Stimulated activated CD4-positive, alpha-beta T cell treated with anti-CD3 and anti-CD28 coated beads, TNF-alpha, amount 100 ng/mL, for 24 hours (primary cell): ENCODE measurements at regions not wholly inside any gene's neighbourhood (a gene's known extent, or its start where the extent isn't known, plus 50 kb on each side); places are given as distances from the start of the nearest gene placed in this dataset.
"Not testable (repeated sequence)": the region's sequence is repeated elsewhere in the genome, so short reads cannot be mapped to it uniquely, and the experiment has no call there.

Experiments used
- DNase-seq, 3 experiments: peaks; one replicate each; pipeline ENCODE4 v3.0.0-alpha.2; 2020; ENCODE audit warnings: low read depth in 3 of 3

DNA sequence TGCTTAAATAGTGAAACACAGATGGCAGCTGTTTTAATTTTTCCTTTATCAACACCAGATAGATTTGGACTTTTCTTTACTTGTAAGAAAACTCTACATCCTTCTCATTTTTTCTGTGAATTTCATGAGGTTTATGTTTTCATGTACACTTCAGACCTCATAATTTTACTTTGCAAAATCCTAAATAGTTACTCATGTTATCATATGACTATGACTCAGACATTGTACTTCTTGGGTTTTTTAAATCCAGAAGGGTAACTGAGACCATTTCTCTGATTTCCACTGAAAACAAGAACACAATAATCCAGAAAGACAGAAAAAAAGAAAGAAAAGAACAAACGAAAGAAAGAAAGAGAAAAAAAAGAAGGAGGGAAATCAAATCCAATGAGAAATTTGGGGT, 1021.6 kb downstream of the NCAM2 start:
- DNase-seq = no peak

DNA sequence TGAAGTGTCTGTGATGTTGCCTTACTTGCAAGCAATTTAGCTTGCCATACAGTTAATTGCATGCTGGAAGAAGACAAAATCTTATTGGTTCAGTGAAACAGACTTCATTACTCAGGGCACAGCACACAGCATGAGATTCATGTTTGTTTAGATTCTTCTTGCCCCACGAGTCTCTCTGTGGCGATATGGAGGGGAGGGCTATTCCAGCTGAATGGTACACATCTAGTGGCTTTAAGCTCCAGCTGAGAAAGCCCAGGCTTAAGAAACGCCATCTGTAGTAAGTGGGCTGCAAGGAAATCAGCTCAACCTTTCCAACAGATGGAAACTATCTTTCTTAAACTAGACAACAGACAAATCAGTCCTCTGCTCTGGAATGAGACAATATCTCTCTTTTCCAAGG, 1022.0 kb downstream of the NCAM2 start:
- no peak for DNase-seq

DNA sequence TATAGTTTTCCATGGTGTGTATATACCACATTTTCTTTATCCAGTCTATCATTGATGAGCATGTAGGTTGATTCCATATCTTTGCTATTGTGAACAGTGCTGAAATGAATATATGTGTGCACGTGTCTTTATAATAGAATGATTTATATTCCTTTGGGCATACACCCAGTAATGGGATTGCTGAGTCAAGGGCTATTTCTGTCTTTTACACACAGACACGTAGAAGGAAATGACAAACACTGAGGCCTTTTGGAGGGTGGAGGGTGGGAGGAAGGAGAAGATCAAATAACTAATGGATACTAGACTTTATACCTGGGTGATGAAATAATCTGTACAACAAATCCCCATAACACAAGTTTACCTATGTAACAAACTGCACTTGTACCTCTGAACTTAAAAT, 1025.7 kb downstream of the NCAM2 start:
- DNase-seq = not testable (repeated sequence)

DNA sequence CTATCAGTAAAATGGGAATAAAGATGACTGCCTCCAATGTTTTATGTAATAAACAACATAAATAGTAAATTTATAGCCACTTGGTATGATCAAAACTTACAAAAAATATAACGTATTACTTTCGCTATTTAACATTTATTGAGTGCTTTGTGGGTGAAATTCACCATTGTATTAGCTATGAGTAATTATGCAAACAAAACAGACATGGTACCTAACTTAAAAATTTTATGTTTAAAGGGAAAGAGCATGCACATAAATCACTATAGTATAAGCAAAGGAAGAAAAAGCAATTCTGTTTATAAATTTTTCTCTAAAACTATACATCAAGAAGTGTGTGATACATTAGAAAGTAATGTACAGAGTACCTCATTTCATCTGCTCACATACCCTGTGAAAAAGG, 1046.2 kb downstream of the NCAM2 start:
- DNase-seq = no peak

DNA sequence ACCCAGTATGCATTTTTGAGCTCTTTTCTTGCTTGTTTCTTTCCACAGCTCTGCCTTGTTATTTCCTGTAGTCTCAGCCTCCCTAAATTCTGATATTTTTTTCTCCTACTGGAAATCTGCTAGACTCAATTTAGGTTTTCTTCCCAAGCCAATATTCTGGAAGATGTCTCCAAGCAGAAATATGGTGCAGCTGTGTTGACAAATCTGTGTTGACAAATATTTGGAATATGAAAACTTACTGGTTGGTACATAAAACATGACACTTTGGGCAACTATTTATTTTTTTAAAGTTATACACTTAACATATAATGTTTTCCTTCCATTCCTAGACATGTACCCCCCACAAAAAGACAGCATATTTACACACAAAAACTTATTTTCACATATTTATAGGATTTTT, 1048.4 kb downstream of the NCAM2 start:
- no peak for DNase-seq

DNA sequence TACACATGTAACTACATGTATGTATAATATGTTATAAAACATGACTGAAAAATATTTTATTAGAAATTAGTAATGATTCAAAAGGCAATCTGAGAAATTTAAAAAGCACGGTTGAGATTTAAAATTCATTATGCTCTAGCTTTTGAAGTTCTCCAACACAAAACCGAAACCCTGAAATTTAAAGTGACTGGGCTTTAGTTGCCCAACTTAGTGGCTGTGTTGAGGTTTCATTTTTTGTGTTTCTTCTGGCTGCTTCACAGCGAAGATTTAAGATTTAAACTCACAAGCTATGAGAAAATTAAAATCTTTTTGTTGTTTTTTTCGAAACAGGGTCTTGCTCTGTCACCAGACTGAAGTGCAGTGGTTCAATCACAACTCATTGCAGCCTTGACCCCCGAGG, 1058.7 kb downstream of the NCAM2 start:
- no peak for DNase-seq

DNA sequence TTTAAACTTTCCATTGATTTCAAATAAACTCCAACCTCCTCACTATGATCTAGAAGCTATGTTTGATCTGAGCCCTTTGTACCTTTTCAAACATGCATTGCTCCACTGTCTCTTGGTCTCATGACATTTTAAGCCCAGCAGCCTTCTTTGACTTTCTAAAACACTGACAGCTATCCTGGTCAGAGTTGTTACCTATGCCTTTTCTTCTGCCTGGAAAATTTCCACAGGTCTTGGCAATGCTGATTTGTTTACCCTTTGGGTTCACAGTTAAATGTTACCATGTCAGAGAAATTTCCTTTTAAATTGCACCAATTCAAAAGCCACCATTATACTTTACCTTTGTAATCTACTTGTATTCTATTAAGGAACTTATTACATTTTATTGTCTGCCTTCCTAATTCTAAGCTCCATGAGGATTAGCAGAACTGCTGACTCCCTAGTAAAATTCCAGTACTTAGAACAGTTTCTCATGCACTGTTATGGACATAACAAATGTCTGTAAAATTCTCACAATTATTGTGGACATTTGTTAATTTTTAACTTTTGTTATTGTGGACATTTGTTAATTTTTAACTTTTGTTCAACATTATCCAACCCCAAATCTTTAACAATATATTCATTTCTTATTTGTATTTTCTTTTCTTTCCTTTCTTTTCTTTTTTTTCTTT, 1064.4 kb downstream of the NCAM2 start:
- no peak for DNase-seq

DNA sequence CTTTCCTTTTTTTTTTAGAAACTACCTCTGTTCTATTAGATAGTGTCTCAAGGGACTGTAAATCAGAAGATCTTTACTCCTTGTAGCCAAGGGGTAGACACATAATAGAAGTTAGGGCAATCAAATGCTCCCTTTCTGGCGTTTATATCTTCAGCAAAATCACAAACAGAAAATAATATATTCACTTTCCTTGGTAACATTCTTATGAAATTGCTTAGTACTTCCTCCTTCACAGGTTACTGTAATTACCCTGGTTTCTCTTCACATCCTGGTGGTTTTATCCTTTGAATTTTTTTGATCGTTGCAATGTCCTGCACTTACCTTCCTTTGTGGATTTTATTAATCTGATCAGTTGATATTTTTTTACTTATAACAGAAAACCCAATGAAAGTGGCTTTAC, 1064.9 kb downstream of the NCAM2 start:
- DNase-seq = no peak

DNA sequence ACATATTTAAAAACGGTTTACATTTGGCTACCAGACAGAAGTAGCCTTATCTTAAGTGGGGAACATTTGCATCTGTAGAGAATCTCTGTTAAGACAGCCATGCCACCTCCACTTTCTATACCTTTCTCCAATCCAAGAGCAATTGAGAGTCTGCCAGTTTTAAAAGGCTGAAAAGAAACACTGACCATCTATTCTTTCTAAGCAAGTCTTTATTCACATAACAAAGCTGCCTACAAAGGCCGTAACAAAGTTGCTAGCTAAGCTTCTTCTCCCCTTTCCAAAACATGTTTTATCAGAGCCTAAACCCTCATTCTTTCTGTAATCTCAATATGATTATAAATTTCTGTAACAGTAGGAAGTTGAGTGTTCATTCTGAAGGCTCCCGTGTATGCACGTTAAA, 1078.3 kb downstream of the NCAM2 start:
- no peak for DNase-seq

DNA sequence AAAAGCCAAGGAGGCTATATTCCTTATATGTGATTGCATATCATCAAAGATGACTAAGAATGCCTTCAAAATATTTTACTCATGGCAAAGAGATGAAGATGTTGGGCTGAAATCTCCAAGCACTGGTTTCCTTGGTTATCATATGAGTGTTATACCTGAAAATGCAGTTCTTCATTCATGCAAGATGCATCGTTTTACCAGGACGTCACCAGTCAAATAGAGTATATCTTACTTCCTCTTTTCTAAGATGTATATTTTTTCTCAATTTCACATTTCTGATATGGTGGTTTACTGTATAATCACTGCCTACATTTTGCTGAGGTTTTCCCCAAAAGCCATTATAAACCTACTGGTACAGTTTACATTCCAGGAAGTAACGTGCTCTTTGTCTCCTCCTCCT, 1085.7 kb downstream of the NCAM2 start:
- DNase-seq = no peak

DNA sequence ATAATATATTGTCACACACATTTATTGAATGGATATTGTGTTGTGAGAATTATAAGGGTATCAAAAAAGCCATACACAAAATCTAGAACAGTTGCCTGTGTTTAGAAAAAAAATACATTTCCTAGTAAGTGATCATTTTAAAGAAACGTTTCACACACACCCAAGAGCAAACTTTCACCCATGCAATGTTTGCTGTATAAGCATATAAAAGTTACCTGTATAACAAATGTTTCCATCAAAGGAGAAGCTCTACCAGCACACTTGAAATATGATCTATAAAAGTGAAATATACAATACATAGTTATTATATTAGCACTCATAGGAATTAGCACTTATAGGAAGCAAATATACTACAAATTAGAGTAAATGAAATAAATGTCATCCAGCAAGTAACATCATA, 1098.1 kb downstream of the NCAM2 start:
- no peak for DNase-seq

DNA sequence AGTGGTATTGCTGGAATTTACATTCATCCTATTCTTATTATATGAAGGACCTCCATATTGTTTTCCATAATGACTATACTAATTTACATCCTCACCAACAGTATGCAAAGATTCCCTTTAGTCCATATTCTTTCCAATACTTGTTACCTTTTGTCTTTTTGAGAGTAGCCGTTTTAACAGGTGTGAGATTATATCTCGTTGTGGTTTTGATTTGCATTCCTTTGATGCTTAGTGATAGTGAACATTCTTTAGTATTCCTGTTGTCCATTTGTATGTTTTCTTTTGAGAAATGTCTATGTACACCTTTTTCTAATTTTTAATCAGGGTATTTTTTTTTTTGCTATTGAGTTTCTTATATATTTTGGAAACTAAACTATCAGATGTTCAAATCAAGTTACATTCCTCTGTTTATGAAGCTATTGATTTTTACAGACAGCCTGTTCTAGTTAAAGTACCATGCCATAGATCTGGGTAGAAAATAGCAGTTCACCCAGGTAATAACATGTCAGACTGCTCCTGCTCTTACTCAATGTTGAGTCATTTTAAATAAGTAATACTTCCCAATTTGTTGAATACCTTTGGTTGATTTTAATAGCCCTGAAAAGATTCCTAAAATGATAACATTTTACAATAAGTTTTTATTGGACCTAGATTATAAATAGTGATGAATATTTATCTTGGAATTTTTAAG, 1108.7 kb downstream of the NCAM2 start:
- DNase-seq = no peak

DNA sequence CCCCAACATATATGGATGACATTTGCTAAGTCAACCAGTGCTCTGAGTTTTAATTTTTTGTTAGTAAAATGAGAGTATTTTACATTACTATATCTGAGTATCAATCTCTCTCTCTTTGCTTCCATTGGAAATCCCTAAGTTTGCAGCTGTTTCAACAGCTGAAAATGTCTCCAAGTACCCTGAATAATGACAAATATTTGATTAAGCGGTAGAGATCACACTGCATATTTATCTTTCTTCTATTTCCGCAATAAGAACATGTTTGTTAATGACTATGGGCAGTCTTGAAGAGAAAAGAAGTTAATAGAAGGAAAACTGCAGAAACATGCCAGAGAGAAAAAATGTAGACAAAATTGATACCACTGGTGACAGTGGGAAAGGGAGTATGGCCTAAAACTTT, 1117.5 kb downstream of the NCAM2 start:
- no peak for DNase-seq

DNA sequence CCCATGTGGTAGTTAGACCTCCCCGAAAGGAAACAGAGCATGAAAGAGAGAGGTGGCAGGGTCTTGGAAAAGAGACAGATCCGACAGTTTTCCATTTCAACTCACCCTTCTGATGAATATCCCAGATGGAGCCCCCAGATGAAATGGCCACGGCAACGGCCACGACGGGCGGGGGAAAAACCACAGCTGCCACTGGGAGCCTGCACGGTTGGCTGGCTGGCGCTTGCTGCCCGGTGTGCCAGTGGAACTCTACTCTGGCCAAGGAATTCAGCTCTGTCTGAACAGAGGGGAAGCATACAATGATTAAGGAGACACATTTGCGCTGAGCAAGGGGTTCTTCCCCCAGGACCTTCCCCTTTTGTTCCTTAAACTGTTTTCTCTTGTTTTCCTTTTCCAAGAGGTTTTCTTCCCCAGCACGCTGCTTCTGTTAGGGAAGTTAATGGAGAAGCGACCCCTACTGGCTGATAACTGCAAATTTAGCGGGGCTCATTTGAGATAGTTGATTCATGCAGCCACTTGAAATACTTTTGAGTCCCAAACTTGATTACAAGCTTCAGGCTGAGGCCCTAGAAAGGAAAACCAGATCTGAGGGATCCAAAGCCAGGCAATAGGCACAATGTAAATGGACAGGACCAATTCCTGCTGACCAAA, 1122.5 kb downstream of the NCAM2 start:
- no peak for DNase-seq

DNA sequence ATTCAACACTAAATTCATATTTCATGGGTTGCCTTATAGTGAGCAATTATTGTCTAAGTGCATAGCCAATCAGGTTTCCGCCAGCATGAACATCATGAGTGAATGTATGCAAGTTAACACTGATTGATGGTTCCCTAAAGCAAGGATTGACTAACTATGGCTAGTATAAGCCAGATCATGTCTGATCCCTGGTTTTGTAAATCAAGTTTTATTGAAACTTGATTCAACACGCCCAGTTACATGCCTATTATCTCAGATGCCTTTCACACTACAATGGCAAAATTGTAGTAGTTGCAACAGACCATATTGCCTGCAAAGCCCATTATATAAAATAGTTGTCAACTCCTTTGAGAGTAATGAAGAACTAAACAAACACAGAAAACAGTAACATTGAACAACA, 1127.4 kb downstream of the NCAM2 start:
- DNase-seq = no peak

DNA sequence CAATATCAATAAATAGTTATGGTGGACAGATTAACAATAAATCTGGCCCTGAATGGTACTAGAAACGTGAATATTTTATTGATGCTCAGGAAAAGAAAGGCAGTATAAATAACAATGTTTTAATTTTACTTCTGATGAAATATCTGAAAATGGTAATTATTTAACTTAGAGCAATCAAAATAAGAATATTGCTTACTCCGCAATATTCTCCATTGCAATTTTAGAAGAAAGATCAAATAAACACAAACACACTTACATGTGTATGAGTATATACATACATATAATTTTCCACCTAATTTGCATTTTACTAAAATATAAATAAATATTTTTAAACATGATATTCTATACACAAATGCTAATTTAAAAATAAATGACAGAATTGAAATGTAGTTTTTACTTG, 1130.5 kb downstream of the NCAM2 start:
- DNase-seq = no peak

DNA sequence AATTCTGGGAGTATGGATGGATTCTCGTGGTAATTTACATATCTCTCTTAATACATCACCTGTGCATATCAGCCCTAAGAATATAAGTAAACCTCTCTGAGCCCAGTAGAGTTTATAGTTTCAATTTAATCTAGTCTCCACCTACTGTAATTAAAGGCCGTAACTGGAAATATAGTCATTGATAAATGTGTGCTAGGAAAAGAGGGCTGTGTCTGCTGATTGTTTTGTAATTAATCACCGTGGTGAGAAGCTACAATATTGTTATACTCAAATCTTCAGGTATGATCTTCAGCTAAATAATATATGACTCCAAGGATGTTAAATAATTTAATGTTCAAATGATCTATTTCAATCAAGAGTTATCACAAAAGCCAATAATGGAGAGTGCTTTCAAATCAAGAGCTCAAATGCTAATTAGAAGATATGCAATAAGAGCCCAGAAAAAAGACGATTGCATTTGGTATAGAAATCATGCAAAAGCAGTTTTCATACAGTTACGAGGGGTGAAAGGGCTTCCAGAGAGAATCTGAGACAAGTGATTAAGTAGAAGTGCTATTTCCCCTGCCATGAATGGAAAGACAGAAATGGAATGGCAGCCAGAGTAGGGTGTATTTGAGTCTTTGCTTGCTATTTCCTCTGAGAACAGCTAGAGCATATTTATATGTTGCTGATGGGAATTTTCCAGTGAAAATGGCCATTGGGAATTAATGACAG, 1134.3 kb downstream of the NCAM2 start:
- DNase-seq = no peak

DNA sequence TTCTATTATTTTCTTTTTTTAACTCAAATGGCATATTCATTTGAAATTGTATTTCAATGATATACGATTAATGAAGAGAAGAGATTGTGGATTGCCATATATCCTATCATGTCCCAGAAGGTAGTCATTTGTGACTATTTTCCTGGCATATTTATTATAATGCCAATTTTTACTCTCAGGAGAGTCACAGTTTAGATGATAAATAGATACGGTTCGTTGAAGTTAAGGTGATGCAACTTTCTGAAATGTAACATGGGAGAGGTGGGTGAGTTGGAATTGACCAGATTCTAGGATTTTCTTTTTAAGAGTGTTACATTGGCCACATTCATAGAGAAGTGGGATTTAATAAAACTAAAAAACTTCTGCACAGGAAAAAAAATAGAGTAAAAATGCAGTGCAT, 1138.5 kb downstream of the NCAM2 start:
- no peak for DNase-seq

DNA sequence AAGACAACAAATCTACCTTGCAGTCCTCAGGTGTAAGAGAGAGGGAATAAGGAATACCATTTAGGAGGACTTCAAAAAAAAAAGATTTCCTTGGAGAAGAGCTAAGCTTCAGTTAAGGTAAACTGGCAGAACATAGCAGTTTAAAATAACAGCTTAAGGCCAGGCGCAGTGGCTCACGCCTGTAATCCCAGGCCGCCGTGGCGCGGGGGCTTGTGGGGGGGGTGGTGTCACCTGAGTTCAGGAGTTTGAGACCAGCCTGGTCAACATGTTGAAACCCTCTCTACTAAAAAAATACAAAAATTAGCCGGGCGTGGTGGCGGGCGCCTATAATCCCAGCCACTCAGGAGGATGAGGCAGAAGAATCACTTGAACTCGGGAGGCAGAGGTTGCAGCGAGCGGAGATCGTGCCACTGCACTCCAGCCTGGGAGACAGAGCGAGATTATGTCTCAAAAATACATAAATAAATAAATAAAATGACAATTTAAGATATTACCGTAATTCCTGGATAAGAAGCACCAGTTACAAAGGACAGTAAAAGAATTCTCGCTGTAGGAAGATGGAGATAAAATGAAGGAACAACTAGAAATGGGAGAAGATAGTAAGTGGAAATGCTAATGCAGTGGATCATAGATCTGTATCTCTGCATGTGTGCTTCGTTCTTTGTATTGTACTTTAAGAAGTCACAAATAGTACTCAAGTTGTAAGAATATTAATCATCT, 1140.2 kb downstream of the NCAM2 start:
- no peak for DNase-seq

DNA sequence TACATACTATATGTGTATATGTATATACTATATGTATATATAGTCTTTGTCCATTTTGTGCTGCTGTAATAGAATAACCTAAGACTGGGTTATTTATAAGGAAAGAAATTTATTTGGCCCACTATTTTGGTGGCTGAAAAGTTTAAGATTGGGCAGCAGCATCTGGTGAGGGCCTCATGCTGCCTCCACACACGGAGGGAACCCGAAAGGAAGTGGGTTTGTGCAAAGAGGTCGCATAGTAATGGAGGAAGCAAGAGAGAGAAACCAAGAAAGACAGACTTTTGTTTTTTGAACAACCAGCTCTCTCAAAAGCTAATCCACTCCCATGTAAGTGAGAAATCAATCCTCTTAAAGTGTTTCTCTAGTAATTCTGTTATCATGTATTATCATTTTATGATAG, 1147.3 kb downstream of the NCAM2 start:
- DNase-seq = no peak

DNA sequence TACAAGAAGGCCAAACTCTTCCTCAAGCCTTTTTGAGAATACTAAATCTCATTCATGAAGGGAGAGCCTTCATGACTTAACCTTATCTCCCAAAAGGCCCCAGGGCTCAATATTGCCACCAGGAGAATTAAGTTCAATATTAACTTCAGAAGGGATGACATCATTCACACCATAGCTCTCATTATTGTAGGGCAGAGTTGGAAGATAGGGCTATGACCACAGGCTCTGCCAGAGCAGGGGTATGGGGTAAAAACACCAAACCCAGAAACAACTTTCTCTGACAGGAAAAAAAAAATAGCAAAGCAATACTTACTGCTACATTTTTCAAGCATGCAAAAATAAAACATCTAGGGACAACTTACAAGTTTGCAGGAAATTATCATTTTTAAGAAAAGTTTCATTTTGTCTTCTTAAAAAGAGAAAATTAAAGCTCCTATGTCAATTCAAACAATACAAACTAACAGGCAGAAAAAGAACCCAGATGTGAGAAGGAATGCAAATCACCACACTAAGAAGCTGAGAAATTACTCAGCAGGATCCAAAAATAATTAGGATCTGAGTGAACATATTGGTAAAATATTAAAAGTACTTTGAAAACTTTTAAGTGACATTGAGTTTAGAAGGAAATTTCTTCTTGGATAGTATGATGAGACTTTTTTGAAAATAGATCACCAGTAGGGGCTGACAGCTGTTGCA, 1156.5 kb downstream of the NCAM2 start:
- DNase-seq = no peak
